ENCODE measurements at regions not wholly inside any gene's neighbourhood (a gene's known extent, or its start where the extent isn't known, plus 50 kb on each side); places are given as distances from the start of the nearest gene placed in this dataset.
"Not testable (repeated sequence)": the region's sequence is repeated elsewhere in the genome, so short reads cannot be mapped to it uniquely, and the experiment has no call there.

DNA sequence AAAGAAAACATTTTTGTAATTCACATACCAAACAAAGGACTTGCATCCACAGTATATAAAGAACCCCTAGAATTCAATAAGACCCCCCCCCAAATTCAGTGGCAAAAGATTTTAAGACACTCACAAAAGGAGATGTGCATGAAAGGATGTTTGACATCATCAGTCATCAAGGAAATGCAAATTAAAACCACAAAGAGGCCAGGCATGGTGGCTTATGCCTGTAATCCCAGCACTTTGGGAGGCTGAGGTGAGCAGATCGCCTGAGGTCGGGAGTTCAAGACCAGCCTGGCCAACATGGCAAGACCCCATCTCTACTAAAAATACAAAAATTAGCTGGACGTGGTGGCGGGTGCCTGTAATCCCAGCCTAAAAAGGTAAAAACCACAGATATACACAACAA is 61.3 kb downstream of the AIPL1 start:
- H3K9me3 ChIP-seq; in situ Hi-C loops (cut with MboI; ENCODE audit: low sequenced_read_pairs); H3K36me3 ChIP-seq (replicated peaks); DNase-seq (ENCODE audit: low spot score in 2 of 2); H3K4me1 ChIP-seq; H3K4me3 ChIP-seq; H3K27me3 ChIP-seq (ENCODE audit: low read depth): not testable (repeated sequence)

- no peak overlapping the region for H3K4me3 ChIP-seq
- no peaks in the 10 kb centered on the region for H3K4me1 ChIP-seq
- no peaks in the 10 kb centered on the region for H3K9me3 ChIP-seq
- peaks cover 10% of the 10 kb centered on the region for H3K27me3 ChIP-seq (ENCODE audit: low read depth)
- in situ Hi-C loops (cut with MboI; ENCODE audit: low sequenced_read_pairs), result no loop called here
- no peaks in the 10 kb centered on the region for H3K36me3 ChIP-seq (replicated peaks)
- DNase-seq (ENCODE audit: low spot score in 2 of 2), result no peak
Observed at GRCh38 chr17:6366221-6366666, 68.7 kb downstream of the AIPL1 start.

DNA sequence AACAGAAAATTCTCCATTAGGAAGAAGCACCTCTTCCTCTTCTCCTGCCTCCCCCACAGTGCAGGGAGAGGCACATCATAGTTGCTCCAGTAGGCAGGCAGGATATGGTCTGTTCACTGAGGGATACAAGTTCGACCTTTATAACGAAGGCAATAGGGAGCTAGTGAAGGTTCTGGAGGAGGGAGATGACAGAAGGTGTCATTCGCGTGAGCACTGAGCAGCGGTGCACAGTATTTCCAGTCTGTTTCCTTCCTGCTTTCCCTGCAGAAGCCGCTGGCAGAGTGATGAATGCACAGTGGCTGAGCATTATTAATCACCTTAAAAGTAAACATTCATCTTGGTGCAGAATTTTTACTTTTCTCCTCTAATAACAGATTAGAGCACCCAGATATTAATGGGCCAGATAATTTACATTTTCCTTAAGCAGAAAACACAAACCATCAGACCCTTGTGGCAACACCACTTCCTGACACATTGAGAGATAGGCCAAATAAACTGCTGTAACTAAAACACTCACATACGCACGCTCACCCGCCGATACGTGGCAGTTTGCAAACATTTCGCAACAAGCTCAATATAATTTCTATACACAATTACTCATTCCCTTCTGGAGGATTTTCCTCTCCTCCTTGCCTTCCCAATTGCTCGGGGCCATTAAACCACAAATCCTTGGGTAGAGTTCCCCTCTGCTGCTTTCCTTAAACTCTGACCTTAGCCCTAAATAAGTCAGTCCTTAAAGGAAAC is 69.5 kb downstream of the AIPL1 start:
- in situ Hi-C loops (cut with MboI; ENCODE audit: low sequenced_read_pairs), result no loop called here
- no peak for DNase-seq (ENCODE audit: low spot score in 2 of 2)
- H3K4me1 ChIP-seq, result no peaks in the 10 kb centered on the region
- no peak overlapping the region for H3K4me3 ChIP-seq
- H3K27me3 ChIP-seq (ENCODE audit: low read depth), result peaks cover 10% of the 10 kb centered on the region
- H3K36me3 ChIP-seq (replicated peaks), result no peaks in the 10 kb centered on the region
- H3K9me3 ChIP-seq, result no peaks in the 10 kb centered on the region

GRCh38 chr17:6361733-6362132 is 73.2 kb downstream of the AIPL1 start:
- peak in 1 of 2 experiments; percentile 16 for DNase-seq (ENCODE audit: low spot score in 2 of 2)
- no peaks in the 10 kb centered on the region for H3K36me3 ChIP-seq (replicated peaks)
- peaks cover 5% of the 10 kb centered on the region for H3K27me3 ChIP-seq (ENCODE audit: low read depth)

DNA sequence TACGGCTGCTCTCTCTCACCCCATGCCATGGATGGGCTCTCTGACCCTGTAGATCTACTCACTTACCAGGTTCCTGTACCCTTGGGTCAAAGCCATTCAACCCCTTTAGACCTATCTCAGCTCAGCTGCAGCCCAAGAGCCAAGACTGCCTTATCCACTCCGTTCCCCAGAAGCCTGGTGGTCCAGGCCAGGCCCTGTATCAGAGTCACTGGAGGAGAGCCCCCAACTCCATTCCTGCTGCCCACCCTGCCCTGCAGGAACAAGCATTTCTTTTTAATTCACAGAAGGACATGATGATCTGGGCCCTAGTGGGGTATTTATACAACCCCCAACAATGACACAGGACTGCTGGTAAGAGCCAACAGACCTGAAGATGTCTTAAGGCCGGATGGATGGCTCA is 76.8 kb downstream of the AIPL1 start:
- Histone ChIP-seq H3K9me3 (no peaks in the 10 kb centered on the region), H3K36me3 (replicated peaks) (no peaks in the 10 kb centered on the region), H3K4me3 (no peak overlapping the region), H3K27me3 (ENCODE audit: low read depth) (peaks cover 2% of the 10 kb centered on the region; the same call in 1 of the 2 replicates), H3K4me1 (no peaks in the 10 kb centered on the region)
- no peak for DNase-seq (ENCODE audit: low spot score in 2 of 2)
- in situ Hi-C loops (cut with MboI; ENCODE audit: low sequenced_read_pairs), result no loop called here

More at GRCh38 chr17:6361733-6362132, 73.2 kb downstream of the AIPL1 start:
- Histone ChIP-seq H3K4me3 (no peak overlapping the region), H3K9me3 (no peaks in the 10 kb centered on the region), H3K4me1 (no peaks in the 10 kb centered on the region)
- in situ Hi-C loops (cut with MboI; ENCODE audit: low sequenced_read_pairs), result no loop called here

- H3K9me3 ChIP-seq, result no peaks in the 10 kb centered on the region
- no peak overlapping the region for H3K4me3 ChIP-seq
- no peaks in the 10 kb centered on the region for H3K36me3 ChIP-seq (replicated peaks)
- no peak for DNase-seq (ENCODE audit: low spot score in 2 of 2)
- peaks cover 2% of the 10 kb centered on the region; the same call in 1 of the 2 replicates for H3K27me3 ChIP-seq (ENCODE audit: low read depth)
- H3K4me1 ChIP-seq, result no peaks in the 10 kb centered on the region
- in situ Hi-C loops (cut with MboI; ENCODE audit: low sequenced_read_pairs), result no loop called here
Observed at GRCh38 chr17:6356562-6356961, 78.4 kb downstream of the AIPL1 start.

- DNase-seq (ENCODE audit: low spot score in 2 of 2), result no peak
- in situ Hi-C loops (cut with MboI; ENCODE audit: low sequenced_read_pairs), result no loop called here
- Histone ChIP-seq H3K27me3 (ENCODE audit: low read depth) (peaks cover 2% of the 10 kb centered on the region; the same call in 1 of the 2 replicates), H3K36me3 (replicated peaks) (no peaks in the 10 kb centered on the region), H3K9me3 (no peaks in the 10 kb centered on the region), H3K4me1 (no peaks in the 10 kb centered on the region), H3K4me3 (no peak overlapping the region)
Observed at GRCh38 chr17:6355196-6355595, 79.7 kb downstream of the AIPL1 start.

GRCh38 chr17:6352801-6353560 is 81.9 kb downstream of the AIPL1 start:
- DNase-seq (ENCODE audit: low spot score in 2 of 2), result no peak
- Histone ChIP-seq H3K36me3 (replicated peaks) (no peaks in the 10 kb centered on the region), H3K4me3 (no peak overlapping the region), H3K9me3 (no peaks in the 10 kb centered on the region), H3K27me3 (ENCODE audit: low read depth) (0 out of 2 replicates have a peak, but pooled peaks cover 2% of the 10 kb centered on the region), H3K4me1 (no peaks in the 10 kb centered on the region)
- in situ Hi-C loops (cut with MboI; ENCODE audit: low sequenced_read_pairs), result no loop called here

GRCh38 chr17:6352016-6352415 is 82.9 kb downstream of the AIPL1 start:
- DNase-seq (ENCODE audit: low spot score in 2 of 2), result no peak
- Histone ChIP-seq H3K9me3 (no peaks in the 10 kb centered on the region), H3K4me3 (no peak overlapping the region), H3K36me3 (replicated peaks) (no peaks in the 10 kb centered on the region), H3K27me3 (ENCODE audit: low read depth) (0 out of 2 replicates have a peak, but pooled peaks cover 2% of the 10 kb centered on the region), H3K4me1 (no peaks in the 10 kb centered on the region)
- in situ Hi-C loops (cut with MboI; ENCODE audit: low sequenced_read_pairs), result no loop called here

DNA sequence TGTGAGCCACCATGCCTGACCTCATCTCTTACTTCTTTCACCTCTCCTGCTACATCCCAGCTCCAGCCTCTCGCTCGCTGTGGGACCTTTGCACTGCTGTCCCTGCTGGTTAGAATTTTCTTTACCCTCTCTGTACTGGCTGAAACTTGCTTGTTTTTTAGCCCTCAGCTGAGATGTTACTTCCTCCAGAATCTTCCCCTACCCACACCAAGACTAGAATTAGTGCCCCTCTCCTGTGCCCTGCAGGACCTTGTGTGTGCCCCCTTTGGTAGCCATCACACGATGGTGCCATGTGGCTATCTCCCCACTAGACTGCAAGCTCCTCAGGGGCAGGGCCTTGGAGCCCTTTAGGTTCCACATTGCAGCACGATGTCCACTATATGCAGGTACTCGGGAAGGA is 84.1 kb downstream of the AIPL1 start:
- H3K36me3 ChIP-seq (replicated peaks), result no peaks in the 10 kb centered on the region
- H3K4me3 ChIP-seq, result no peak overlapping the region
- in situ Hi-C loops (cut with MboI; ENCODE audit: low sequenced_read_pairs), result no loop called here
- H3K9me3 ChIP-seq, result no peaks in the 10 kb centered on the region
- H3K4me1 ChIP-seq, result no peaks in the 10 kb centered on the region
- no peaks in the 10 kb centered on the region for H3K27me3 ChIP-seq (ENCODE audit: low read depth)
- DNase-seq (ENCODE audit: low spot score in 2 of 2), result no peak

DNA sequence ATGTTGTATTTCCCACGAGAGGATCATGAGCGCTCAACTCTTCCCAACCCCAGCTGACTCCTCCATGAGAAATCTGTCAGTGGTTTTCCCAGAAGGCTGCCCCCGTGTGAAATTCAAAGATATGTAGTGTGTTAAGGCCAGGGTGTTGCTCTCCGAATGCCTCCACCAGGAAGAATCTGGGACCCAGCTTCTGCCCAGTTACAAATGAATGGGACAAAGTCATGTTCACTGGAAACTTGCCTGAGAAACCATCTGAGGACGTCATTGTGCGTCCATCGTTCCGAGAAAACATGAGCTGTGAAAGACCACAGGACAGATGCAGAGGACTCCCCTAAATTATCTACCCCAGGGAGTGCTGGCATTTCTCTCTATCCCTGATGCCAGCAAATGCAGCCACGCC is 86.0 kb downstream of the AIPL1 start:
- in situ Hi-C loops (cut with MboI; ENCODE audit: low sequenced_read_pairs), result no loop called here
- no peak for DNase-seq (ENCODE audit: low spot score in 2 of 2)
- Histone ChIP-seq H3K36me3 (replicated peaks) (no peaks in the 10 kb centered on the region), H3K4me3 (no peak overlapping the region), H3K9me3 (no peaks in the 10 kb centered on the region), H3K27me3 (ENCODE audit: low read depth) (no peaks in the 10 kb centered on the region), H3K4me1 (no peaks in the 10 kb centered on the region)

DNA sequence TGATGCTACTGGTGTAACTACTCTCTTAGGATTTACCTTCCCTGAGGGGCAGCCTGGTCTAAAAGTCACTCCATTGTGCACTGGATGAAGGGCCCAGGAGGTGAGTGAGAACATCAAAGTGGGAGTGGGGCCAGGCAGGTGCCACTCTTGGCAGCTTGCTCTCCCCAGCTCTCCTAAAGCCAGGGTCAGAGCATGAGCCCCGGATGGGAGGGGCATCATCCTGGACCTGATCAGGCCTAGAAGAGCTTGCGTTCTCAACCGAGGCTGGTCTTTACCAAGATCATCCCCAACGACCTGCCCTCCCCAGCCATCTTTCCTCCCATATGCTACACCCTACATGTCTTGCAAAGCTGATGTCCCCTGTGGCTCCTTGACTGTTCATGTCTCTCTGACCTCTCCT is 87.1 kb downstream of the AIPL1 start:
- H3K4me1 ChIP-seq, result no peaks in the 10 kb centered on the region
- no peak for DNase-seq (ENCODE audit: low spot score in 2 of 2)
- no peaks in the 10 kb centered on the region for H3K27me3 ChIP-seq (ENCODE audit: low read depth)
- H3K36me3 ChIP-seq (replicated peaks), result no peaks in the 10 kb centered on the region
- no peak overlapping the region for H3K4me3 ChIP-seq
- H3K9me3 ChIP-seq, result no peaks in the 10 kb centered on the region
- in situ Hi-C loops (cut with MboI; ENCODE audit: low sequenced_read_pairs), result no loop called here

GRCh38 chr17:6346986-6347385 is 87.9 kb downstream of the AIPL1 start:
- no peak for DNase-seq (ENCODE audit: low spot score in 2 of 2)
- Histone ChIP-seq H3K4me3 (no peak overlapping the region), H3K27me3 (ENCODE audit: low read depth) (no peaks in the 10 kb centered on the region), H3K9me3 (no peaks in the 10 kb centered on the region), H3K36me3 (replicated peaks) (no peaks in the 10 kb centered on the region), H3K4me1 (no peaks in the 10 kb centered on the region)
- in situ Hi-C loops (cut with MboI; ENCODE audit: low sequenced_read_pairs), result no loop called here

DNA sequence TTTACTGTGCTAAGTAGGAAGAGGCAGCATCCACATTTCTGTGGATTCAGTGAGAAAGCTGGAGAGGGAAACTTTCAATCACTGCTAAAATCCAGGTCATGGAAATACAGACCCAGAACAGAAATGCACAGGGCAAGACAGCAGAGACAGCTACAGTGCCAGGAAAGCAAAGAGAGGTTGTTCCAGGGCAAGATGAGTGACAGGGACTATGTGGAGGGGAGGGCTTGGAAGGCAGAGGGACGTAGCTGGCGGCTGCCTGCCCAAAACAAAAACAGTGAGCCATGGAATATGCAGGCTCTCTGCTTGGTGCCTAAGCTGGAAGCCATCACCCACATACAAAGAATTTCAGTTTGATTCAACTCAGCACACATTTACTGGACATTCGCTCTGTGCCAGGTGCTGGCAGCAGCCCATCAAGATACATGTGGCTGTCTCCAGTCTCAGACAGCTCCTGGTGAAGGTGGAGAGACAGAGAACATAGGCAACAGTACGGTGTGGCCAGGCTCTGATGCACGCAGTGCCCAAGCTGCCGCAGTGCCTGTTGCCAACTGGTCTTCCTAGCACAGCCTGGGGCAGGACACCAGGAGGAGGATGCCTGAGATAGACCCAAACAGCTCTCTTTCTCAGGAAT is 88.7 kb downstream of the AIPL1 start:
- no peaks in the 10 kb centered on the region for H3K4me1 ChIP-seq
- no peaks in the 10 kb centered on the region for H3K9me3 ChIP-seq
- no peaks in the 10 kb centered on the region for H3K27me3 ChIP-seq (ENCODE audit: low read depth)
- H3K36me3 ChIP-seq (replicated peaks), result no peaks in the 10 kb centered on the region
- DNase-seq (ENCODE audit: low spot score in 2 of 2), result no peak
- in situ Hi-C loops (cut with MboI; ENCODE audit: low sequenced_read_pairs), result no loop called here
- no peak overlapping the region for H3K4me3 ChIP-seq
